Esophagus squamous epithelium (tissue), 5 donors: ENCODE measurements at regions not wholly inside any gene's neighbourhood (a gene's known extent, or its start where the extent isn't known, plus 50 kb on each side); places are given as distances from the start of the nearest gene placed in this dataset.

ENCODE experiments used
- DNase-seq: peaks from one replicate; lab custom pipeline; 2025; lab: John Stamatoyannopoulos, UW
- H3K27ac ChIP-seq, 4 donors: fragments of 200-600 bp; sonication (generic); one replicate each; pipeline ENCODE4 v1.5.1; 2016 to 2019; ENCODE audit warnings: mild to moderate bottlenecking in 1 of 4
- H3K27me3 ChIP-seq, 4 donors: fragments of 200-600 bp; sonication (generic); 1 replicate in 3 of 4; 2 replicates in 1 of 4; pipeline versions ENCODE4 v1.5.1 to v1.6.0; 2017 to 2021; ENCODE audit warnings: antibody characterized with exemption in 1 of 4
- H3K36me3 ChIP-seq, 3 donors: fragments of 200-600 bp; sonication (generic); one replicate each; pipeline ENCODE4 v1.5.1; 2016 to 2019
- H3K4me1 ChIP-seq, 3 donors: fragments of 200-600 bp; sonication (generic); one replicate each; pipeline ENCODE4 v1.5.1; 2017 to 2019
- H3K4me3 ChIP-seq, 4 donors: fragments of 200-600 bp; sonication (generic); 1 replicate in 3 of 4; 2 replicates in 1 of 4; pipeline ENCODE4 v1.5.1; 2016 to 2019; ENCODE audit warnings: mild to moderate bottlenecking in 2 of 4, moderate library complexity in 1 of 4
- H3K9me3 ChIP-seq, 3 donors: fragments of 200-600 bp; sonication (generic); one replicate each; pipeline ENCODE4 v1.5.1; 2016 to 2019
- CTCF ChIP-seq, 6 experiments: fragments of 450-650 bp in 4 of 6; fragments of 200-600 bp in 2 of 6; sonication (generic) in 2 of 6; IDR thresholded peaks; one replicate each; pipeline ENCODE4 v1.5.1; 2016 to 2019; ENCODE audit warnings: antibody characterized with exemption in 6 of 6, mild to moderate bottlenecking in 4 of 6, moderate library complexity in 4 of 6
- POLR2A ChIP-seq, 4 donors: fragments of 450-650 bp; IDR thresholded peaks; one replicate each; pipeline ENCODE4 v1.6.1; 2017; ENCODE audit warnings: antibody characterized with exemption in 4 of 4, mild to moderate bottlenecking in 4 of 4, moderate library complexity in 3 of 4
- WGBS, 2 donors: methylation state at CpG; one replicate each; pipeline ENCODE4 v1.1.5; 2018; 5-methylcytosine and 5-hydroxymethylcytosine counted together
- intact Hi-C: fragments of 100-400 bp; cut with DNase I; formaldehyde crosslinking; loops from one replicate; pipeline ENCODE4 v1.15.0; 2022
- donor health status: DM: yes; HTN: yes; CAD: no.

GRCh38 chr4:11805842-11806241, 377.1 kb upstream of the HS3ST1 start:
- intact Hi-C loops: no loop called here
- DNase-seq: no peak

GRCh38 chr4:11801466-11802446, 373.1 kb upstream of the HS3ST1 start:
- TF ChIP-seq CTCF (IDR thresholded peaks at IDR 0.05): no peak
- TF ChIP-seq POLR2A (IDR thresholded peaks at IDR 0.05): no peak
- Histone ChIP-seq H3K4me1 (no peaks in the 10 kb centered on the region), H3K9me3 (no peaks in the 10 kb centered on the region), H3K27ac (peak overlapping the region in 1 of 4 donors; percentile 33), H3K4me3 (no peak overlapping the region), H3K27me3 (no peaks in the 10 kb centered on the region), H3K36me3 (no peaks in the 10 kb centered on the region)
- intact Hi-C loops: no loop called here
- no peak for DNase-seq
- 43 to 56% methylated on average over 7 of the region's 7 CpGs for WGBS, 2 donors

More at GRCh38 chr4:11805842-11806241, 377.1 kb upstream of the HS3ST1 start:
- H3K4me1 ChIP-seq: no peaks in the 10 kb centered on the region
- 50 to 59% methylated on average over 1 of the region's 1 CpG for WGBS, 2 donors
- H3K4me3 ChIP-seq: no peak overlapping the region
- no peak for TF ChIP-seq POLR2A (IDR thresholded peaks at IDR 0.05)
- TF ChIP-seq CTCF (IDR thresholded peaks at IDR 0.05): peak in 5 of 6 experiments; percentile 23 to 53 (median 32)
- no peaks in the 10 kb centered on the region for H3K27me3 ChIP-seq
- H3K27ac ChIP-seq: no peak overlapping the region
- H3K9me3 ChIP-seq: no peaks in the 10 kb centered on the region
- H3K36me3 ChIP-seq: no peaks in the 10 kb centered on the region

GRCh38 chr4:11799196-11799595, 370.5 kb upstream of the HS3ST1 start:
- H3K4me3 ChIP-seq: no peak overlapping the region
- no peaks in the 10 kb centered on the region for H3K27me3 ChIP-seq
- intact Hi-C loops: no loop called here
- no peaks in the 10 kb centered on the region for H3K9me3 ChIP-seq
- TF ChIP-seq POLR2A (IDR thresholded peaks at IDR 0.05): no peak
- TF ChIP-seq CTCF (IDR thresholded peaks at IDR 0.05): no peak
- no peaks in the 10 kb centered on the region for H3K4me1 ChIP-seq
- H3K27ac ChIP-seq: no peak overlapping the region
- H3K36me3 ChIP-seq: no peaks in the 10 kb centered on the region
- DNase-seq: no peak
- 22 to 24% methylated on average over 1 of the region's 1 CpG for WGBS, 2 donors

GRCh38 chr4:11791797-11792196, 363.1 kb upstream of the HS3ST1 start:
- no peaks in the 10 kb centered on the region for H3K4me1 ChIP-seq
- WGBS, 2 donors: 44 to 57% methylated on average over 3 of the region's 3 CpGs
- H3K9me3 ChIP-seq: no peaks in the 10 kb centered on the region
- DNase-seq: no peak
- H3K36me3 ChIP-seq: no peaks in the 10 kb centered on the region
- TF ChIP-seq CTCF (IDR thresholded peaks at IDR 0.05): no peak
- TF ChIP-seq POLR2A (IDR thresholded peaks at IDR 0.05): no peak
- intact Hi-C loops: no loop called here
- H3K27ac ChIP-seq: no peak overlapping the region
- no peaks in the 10 kb centered on the region for H3K27me3 ChIP-seq
- no peak overlapping the region for H3K4me3 ChIP-seq

GRCh38 chr4:11790230-11790629, 361.5 kb upstream of the HS3ST1 start:
- no peaks in the 10 kb centered on the region for H3K36me3 ChIP-seq
- no peaks in the 10 kb centered on the region for H3K4me1 ChIP-seq
- intact Hi-C loops: no loop called here
- no peak overlapping the region for H3K27ac ChIP-seq
- H3K4me3 ChIP-seq: no peak overlapping the region
- no peaks in the 10 kb centered on the region for H3K9me3 ChIP-seq
- TF ChIP-seq POLR2A (IDR thresholded peaks at IDR 0.05): no peak
- no peak for DNase-seq
- H3K27me3 ChIP-seq: no peaks in the 10 kb centered on the region
- WGBS, 2 donors: 81 to 82% methylated on average over 4 of the region's 4 CpGs
